Astrocyte (in vitro differentiated cells and primary cell): ENCODE measurements at regions not wholly inside any gene's neighbourhood (a gene's known extent, or its start where the extent isn't known, plus 50 kb on each side); places are given as distances from the start of the nearest gene placed in this dataset.

Experiments
- DNase-seq: peaks from one replicate; pipeline ENCODE4 v3.0.0-alpha.2; 2010; ENCODE audit warnings: low read depth
- FAIRE-seq: peaks from 2 replicates; lab custom pipeline; 2011; peaks lifted over from hg19 to GRCh38; lab: Jason Lieb, UNC
- H2AFZ ChIP-seq: 2 replicates; pipeline ENCODE4 v1.6.0; 2012; ENCODE audit warnings: low read depth, low read length, inconsistent platforms
- H3K27ac ChIP-seq: 2 replicates; pipeline ENCODE4 v1.5.1; 2011; ENCODE audit warnings: low read depth, low read length, inconsistent platforms
- H3K27me3 ChIP-seq: 2 replicates; pipeline ENCODE4 v1.6.0; 2011; ENCODE audit warnings: low read length, inconsistent platforms; ENCODE audit not compliant: insufficient read depth
- H3K36me3 ChIP-seq: 2 replicates; pipeline ENCODE4 v1.5.1; 2011; ENCODE audit warnings: low read length, inconsistent platforms; ENCODE audit not compliant: insufficient read depth
- H3K4me1 ChIP-seq: 2 replicates; pipeline ENCODE4 v1.5.1; 2011; ENCODE audit warnings: low read length, inconsistent platforms; ENCODE audit not compliant: insufficient read depth
- H3K4me2 ChIP-seq: 2 replicates; pipeline ENCODE4 v1.6.0; 2012; ENCODE audit warnings: low read length, inconsistent platforms
- H3K4me3 ChIP-seq: 2 replicates; pipeline ENCODE4 v1.5.1; 2011; ENCODE audit warnings: low read depth, mild to moderate bottlenecking, low read length, inconsistent platforms; ENCODE audit not compliant: insufficient read depth
- H3K79me2 ChIP-seq: 2 replicates; pipeline ENCODE4 v1.6.0; 2012; ENCODE audit warnings: mild to moderate bottlenecking, low read length, inconsistent platforms; ENCODE audit not compliant: insufficient read depth
- H3K9ac ChIP-seq: 2 replicates; pipeline ENCODE4 v1.6.0; 2012; ENCODE audit warnings: mild to moderate bottlenecking, low read length, inconsistent platforms
- H3K9me3 ChIP-seq: 2 replicates; pipeline ENCODE4 v1.5.1; 2012; ENCODE audit warnings: low read depth, mild to moderate bottlenecking, low read length, inconsistent platforms; ENCODE audit not compliant: insufficient read depth
- H4K20me1 ChIP-seq: 2 replicates; pipeline ENCODE4 v1.6.0; 2012; ENCODE audit warnings: low read length, inconsistent platforms; ENCODE audit not compliant: insufficient read depth
- H3K27ac Mint-ChIP-seq: one replicate; pipeline ENCODE4 v1.8.0; 2021; ENCODE audit warnings: mild to moderate bottlenecking, mixed read lengths; ENCODE audit not compliant: unreplicated experiment
- H3K27me3 Mint-ChIP-seq: one replicate; pipeline ENCODE4 v1.8.0; 2021; ENCODE audit warnings: low read depth, mixed read lengths; ENCODE audit not compliant: unreplicated experiment
- H3K36me3 Mint-ChIP-seq: one replicate; pipeline ENCODE4 v1.8.0; 2021; ENCODE audit warnings: low read depth, mixed read lengths; ENCODE audit not compliant: unreplicated experiment
- H3K4me1 Mint-ChIP-seq: one replicate; pipeline ENCODE4 v1.8.0; 2021; ENCODE audit warnings: low read depth, mixed read lengths; ENCODE audit not compliant: unreplicated experiment
- H3K4me3 Mint-ChIP-seq: one replicate; pipeline ENCODE4 v1.8.0; 2021; ENCODE audit warnings: mild to moderate bottlenecking, moderate library complexity, mixed read lengths; ENCODE audit not compliant: unreplicated experiment
- H3K9me3 Mint-ChIP-seq: one replicate; pipeline ENCODE4 v1.8.0; 2021; ENCODE audit warnings: mild to moderate bottlenecking, mixed read lengths; ENCODE audit not compliant: unreplicated experiment
- CTCF ChIP-seq: IDR thresholded peaks from 2 replicates; pipeline ENCODE4 v1.5.1; 2011; ENCODE audit warnings: low read depth, mild to moderate bottlenecking, inconsistent platforms, low read length, moderate library complexity; ENCODE audit not compliant: insufficient read depth
- EZH2 ChIP-seq: IDR thresholded peaks from 2 replicates; pipeline ENCODE4 v1.6.1; 2012; ENCODE audit warnings: mild to moderate bottlenecking, low read length, inconsistent platforms; ENCODE audit not compliant: insufficient read depth

- no peak overlapping the region for H3K9ac ChIP-seq
- no peak for FAIRE-seq
- no peaks in the 10 kb centered on the region for H3K27me3 ChIP-seq
- no peaks in the 10 kb centered on the region for H3K9me3 ChIP-seq
- no peaks in the 10 kb centered on the region for H3K79me2 ChIP-seq
- no peaks in the 10 kb centered on the region for H3K36me3 ChIP-seq
- H3K4me1 ChIP-seq, result no peaks in the 10 kb centered on the region
- no peak overlapping the region for H2AFZ ChIP-seq
- Mint-ChIP-seq H3K4me3 (no peak overlapping the region), H3K36me3 (no peaks in the 10 kb centered on the region), H3K9me3 (no peaks in the 10 kb centered on the region), H3K27me3 (no peaks in the 10 kb centered on the region), H3K27ac (no peak overlapping the region), H3K4me1 (no peaks in the 10 kb centered on the region)
- no peak overlapping the region for H3K27ac ChIP-seq
- no peak overlapping the region for H3K4me2 ChIP-seq
- TF ChIP-seq CTCF, result no peak
- no peak for TF ChIP-seq EZH2
- DNase-seq, result no peak
- H4K20me1 ChIP-seq, result no peaks in the 10 kb centered on the region
- H3K4me3 ChIP-seq, result no peak overlapping the region
These were observed 87.2 kb downstream of the GPR174 start for GRCh38 chrX:79231662-79232061.
